B cell (primary cell): ENCODE measurements at regions not wholly inside any gene's neighbourhood (a gene's known extent, or its start where the extent isn't known, plus 50 kb on each side); places are given as distances from the start of the nearest gene placed in this dataset.

Experiments used
- ATAC-seq: fragments of 200-7000 bp; cut with Tn5 transposase; one replicate; pipeline ENCODE4 v1.10.0; 2021; ENCODE audit warnings: low read depth, mild to moderate bottlenecking, moderate number of reproducible peaks, moderate library complexity
- CTCF ChIA-PET: fragments of 350-600 bp; sonication (Branson Sonifier 250); formaldehyde crosslinking; loops from one replicate; lab custom pipeline; 2021; ENCODE audit warnings: antibody characterized with exemption, inconsistent platforms; lab: Charles Lee
- POLR2A ChIA-PET: fragments of 350-600 bp; sonication (Branson Sonifier 250); formaldehyde crosslinking; loops from one replicate; lab custom pipeline; 2021; ENCODE audit warnings: antibody characterized with exemption; lab: Charles Lee
- DNase-seq: peaks from one replicate; pipeline ENCODE4 v3.0.0; 2013
- H2AFZ ChIP-seq: 2 replicates; pipeline ENCODE4 v1.6.1; 2012; ENCODE audit warnings: mild to moderate bottlenecking, low read depth, low read length; ENCODE audit not compliant: insufficient read depth, poor library complexity, severe bottlenecking
- H3K27ac ChIP-seq, 2 donors: 1 replicate in 1 of 2; 2 replicates in 1 of 2; pipeline ENCODE4 v1.5.1; 2012 to 2013; ENCODE audit warnings: low read length in 2 of 2, mild to moderate bottlenecking in 2 of 2, moderate library complexity in 1 of 2
- H3K27me3 ChIP-seq, 4 experiments: fragments of 200-600 bp in 1 of 4; sonication (generic) in 1 of 4; replicated peaks in 1 of 4; 1 replicate in 2 of 4; 2 replicates in 2 of 4; pipeline versions ENCODE4 v1.6.1 to v1.7.0; 2013 to 2016; ENCODE audit warnings: low read length in 3 of 4, mild to moderate bottlenecking in 2 of 4, mixed read lengths in 1 of 4, moderate library complexity in 1 of 4; ENCODE audit not compliant: insufficient read depth in 4 of 4, control insufficient read depth in 3 of 4; ENCODE audit errors: control extremely low read depth in 1 of 4
- H3K36me3 ChIP-seq, 2 experiments: replicated peaks in 1 of 2; 1 replicate in 1 of 2; 2 replicates in 1 of 2; pipeline versions ENCODE4 v1.6.1 to v1.7.1; 2013; ENCODE audit warnings: low read length in 1 of 2; ENCODE audit not compliant: insufficient read depth in 2 of 2, control insufficient read depth in 1 of 2; ENCODE audit errors: control extremely low read depth in 1 of 2, extremely low read depth in 1 of 2
- H3K4me1 ChIP-seq, 2 donors: fragments of 200-600 bp in 1 of 2; sonication (generic) in 1 of 2; 1 replicate in 1 of 2; 2 replicates in 1 of 2; pipeline versions ENCODE4 v1.5.1 to v1.6.1; 2013 to 2017; ENCODE audit warnings: low read length in 2 of 2; ENCODE audit not compliant: control insufficient read depth in 2 of 2, insufficient read depth in 2 of 2
- H3K4me2 ChIP-seq: replicated peaks from 2 replicates; pipeline ENCODE3; 2012; ENCODE audit warnings: mild to moderate bottlenecking, low read depth, low read length; ENCODE audit not compliant: poor library complexity, severe bottlenecking
- H3K4me3 ChIP-seq, 5 experiments: fragments of 200-600 bp in 1 of 5; sonication (generic) in 1 of 5; 1 replicate in 3 of 5; 2 replicates in 2 of 5; pipeline versions ENCODE4 v1.5.1 to v1.7.0; 2011 to 2016; ENCODE audit warnings: low read length in 4 of 5, mild to moderate bottlenecking in 4 of 5, low read depth in 2 of 5, control low read depth in 1 of 5, moderate library complexity in 1 of 5; ENCODE audit not compliant: insufficient read depth in 1 of 5; ENCODE audit errors: control extremely low read depth in 1 of 5, extremely low read depth in 1 of 5
- H3K79me2 ChIP-seq: fragments of 200-600 bp; sonication (generic); one replicate; pipeline ENCODE4 v1.6.0; 2016; ENCODE audit warnings: low read length; ENCODE audit not compliant: control insufficient read depth, insufficient read depth
- H3K9ac ChIP-seq: fragments of 200-600 bp; sonication (generic); 2 replicates; pipeline ENCODE4 v1.6.1; 2017; ENCODE audit warnings: mild to moderate bottlenecking, low read length, moderate library complexity
- H3K9me3 ChIP-seq, 3 donors: one replicate each; pipeline versions ENCODE4 v1.6.1 to v1.7.1; 2013; ENCODE audit warnings: low read length in 2 of 3; ENCODE audit not compliant: control insufficient read depth in 2 of 3, insufficient read depth in 1 of 3; ENCODE audit errors: control extremely low read depth in 1 of 3
- H4K20me1 ChIP-seq: 2 replicates; pipeline ENCODE4 v1.6.0; 2012; ENCODE audit warnings: mild to moderate bottlenecking, low read length; ENCODE audit not compliant: insufficient read depth, control insufficient read depth, poor library complexity, severe bottlenecking
- H3K27ac Mint-ChIP-seq: one replicate; pipeline ENCODE4 v1.8.0; 2021; ENCODE audit warnings: mixed read lengths
- H3K27me3 Mint-ChIP-seq: one replicate; pipeline ENCODE4 v1.8.0; 2021; ENCODE audit warnings: mixed read lengths
- H3K4me1 Mint-ChIP-seq: one replicate; pipeline ENCODE4 v1.8.0; 2021; ENCODE audit warnings: mixed read lengths
- H3K4me3 Mint-ChIP-seq: one replicate; pipeline ENCODE4 v1.8.0; 2021; ENCODE audit warnings: mixed read lengths
- H3K9me3 Mint-ChIP-seq: one replicate; pipeline ENCODE4 v1.8.0; 2022; ENCODE audit warnings: mixed read lengths; ENCODE audit not compliant: insufficient read depth
- EZH2 ChIP-seq: IDR thresholded peaks from 2 replicates; pipeline ENCODE4 v1.6.1; 2012; ENCODE audit warnings: borderline replicate concordance, low read depth, mild to moderate bottlenecking, moderate library complexity, low read length; ENCODE audit not compliant: insufficient read depth, poor library complexity, severe bottlenecking
- WGBS: methylation state at CpG from one replicate; pipeline ENCODE4 v1.1.5; 2013; ENCODE audit warnings: missing lambda C conversion rate; ENCODE audit not compliant: insufficient coverage; 5-methylcytosine and 5-hydroxymethylcytosine counted together
- intact Hi-C: fragments of 100-400 bp; cut with micrococcal nuclease; formaldehyde crosslinking; loops from one replicate; pipeline ENCODE4 v1.10.0; 2022
- TF ChIP-seq, protein P1 (sequence below): fragments of 200-600 bp; IDR thresholded peaks from one replicate; pipeline ENCODE4 v1.8.0; 2022; ENCODE audit warnings: antibody characterized with exemption, mild to moderate bottlenecking

GRCh38 chr1:4203501-4203900 is 303.4 kb upstream of the C1orf174 start:
- peaks cover 34% of the 10 kb centered on the region for H3K9me3 Mint-ChIP-seq

DNA sequence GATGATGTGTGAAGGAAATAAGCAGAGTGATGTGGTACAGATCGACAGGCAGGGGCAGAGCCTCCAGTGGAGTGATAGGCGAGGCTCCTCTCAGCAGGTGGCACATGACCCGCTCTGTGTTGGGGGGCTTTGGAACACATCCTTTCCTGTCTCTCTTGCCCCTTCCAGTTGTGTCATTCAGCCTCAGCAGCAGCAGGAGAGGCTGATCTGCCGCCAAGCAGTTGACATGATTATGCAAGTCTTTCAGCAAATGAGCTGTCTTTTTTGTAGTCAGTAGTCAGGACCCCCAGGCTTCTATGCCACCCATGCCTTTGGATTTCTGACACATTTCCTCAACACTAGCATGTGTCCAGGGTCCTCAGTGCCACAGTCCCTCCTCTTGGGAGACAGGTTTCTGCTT is 307.1 kb upstream of the C1orf174 start:
- no peak overlapping the region for H3K4me3 ChIP-seq
- TF ChIP-seq EZH2: no peak
- TF ChIP-seq, protein P1, sequence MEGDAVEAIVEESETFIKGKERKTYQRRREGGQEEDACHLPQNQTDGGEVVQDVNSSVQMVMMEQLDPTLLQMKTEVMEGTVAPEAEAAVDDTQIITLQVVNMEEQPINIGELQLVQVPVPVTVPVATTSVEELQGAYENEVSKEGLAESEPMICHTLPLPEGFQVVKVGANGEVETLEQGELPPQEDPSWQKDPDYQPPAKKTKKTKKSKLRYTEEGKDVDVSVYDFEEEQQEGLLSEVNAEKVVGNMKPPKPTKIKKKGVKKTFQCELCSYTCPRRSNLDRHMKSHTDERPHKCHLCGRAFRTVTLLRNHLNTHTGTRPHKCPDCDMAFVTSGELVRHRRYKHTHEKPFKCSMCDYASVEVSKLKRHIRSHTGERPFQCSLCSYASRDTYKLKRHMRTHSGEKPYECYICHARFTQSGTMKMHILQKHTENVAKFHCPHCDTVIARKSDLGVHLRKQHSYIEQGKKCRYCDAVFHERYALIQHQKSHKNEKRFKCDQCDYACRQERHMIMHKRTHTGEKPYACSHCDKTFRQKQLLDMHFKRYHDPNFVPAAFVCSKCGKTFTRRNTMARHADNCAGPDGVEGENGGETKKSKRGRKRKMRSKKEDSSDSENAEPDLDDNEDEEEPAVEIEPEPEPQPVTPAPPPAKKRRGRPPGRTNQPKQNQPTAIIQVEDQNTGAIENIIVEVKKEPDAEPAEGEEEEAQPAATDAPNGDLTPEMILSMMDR: no peak
- H3K9me3 Mint-ChIP-seq: peaks cover 27% of the 10 kb centered on the region
- peaks cover 0 to 18% (median 9%) of the 10 kb centered on the region in 3 donors for H3K9me3 ChIP-seq
- H3K4me3 Mint-ChIP-seq: no peak overlapping the region
- no peak overlapping the region for H3K9ac ChIP-seq
- no peaks in the 10 kb centered on the region for H3K79me2 ChIP-seq
- no peaks in the 10 kb centered on the region for H4K20me1 ChIP-seq
- H2AFZ ChIP-seq: no peak overlapping the region
- CTCF ChIA-PET: no interaction called here
- H3K4me2 ChIP-seq: no peak overlapping the region
- H3K27me3 ChIP-seq: no peaks in the 10 kb centered on the region
- H3K36me3 ChIP-seq: no peaks in the 10 kb centered on the region
- DNase-seq (no peak), ATAC-seq (no peak)
- no peaks in the 10 kb centered on the region for H3K4me1 Mint-ChIP-seq
- intact Hi-C loops: no loop called here
- no peaks in the 10 kb centered on the region for H3K4me1 ChIP-seq
- 97% methylated on average over 3 of the region's 4 CpGs for WGBS
- no peak overlapping the region for H3K27ac Mint-ChIP-seq
- POLR2A ChIA-PET: no interaction called here
- no peak overlapping the region for H3K27ac ChIP-seq
- H3K27me3 Mint-ChIP-seq: peaks cover 7% of the 10 kb centered on the region

More at GRCh38 chr1:4203501-4203900, 303.4 kb upstream of the C1orf174 start:
- no peak overlapping the region for H3K27ac Mint-ChIP-seq
- H3K4me2 ChIP-seq: no peak overlapping the region
- H3K4me1 Mint-ChIP-seq: no peaks in the 10 kb centered on the region
- H3K27me3 Mint-ChIP-seq: peaks cover 7% of the 10 kb centered on the region
- ChIA-PET CTCF (no interaction called here), POLR2A (no interaction called here)
- H3K9ac ChIP-seq: no peak overlapping the region
- TF ChIP-seq, protein P1: no peak
- no peak for TF ChIP-seq EZH2
- H3K4me3 ChIP-seq: no peak overlapping the region
- H3K4me1 ChIP-seq: no peaks in the 10 kb centered on the region
- no peak overlapping the region for H2AFZ ChIP-seq
- H3K27ac ChIP-seq: no peak overlapping the region
- no peaks in the 10 kb centered on the region for H3K36me3 ChIP-seq
- DNase-seq (no peak), ATAC-seq (no peak)
- H3K79me2 ChIP-seq: no peaks in the 10 kb centered on the region
- H3K4me3 Mint-ChIP-seq: no peak overlapping the region
- H3K27me3 ChIP-seq: no peaks in the 10 kb centered on the region
- intact Hi-C loops: no loop called here
- peaks cover 0 to 25% (median 9%) of the 10 kb centered on the region in 3 donors for H3K9me3 ChIP-seq
- no peaks in the 10 kb centered on the region for H4K20me1 ChIP-seq
